Duodenal mucosa (tissue), 2 donors: ENCODE measurements at regions not wholly inside any gene's neighbourhood (a gene's known extent, or its start where the extent isn't known, plus 50 kb on each side); places are given as distances from the start of the nearest gene placed in this dataset.
A peak's percentile ranks its signal among the peaks of the same experiment; 100 is the strongest.
"Not testable (repeated sequence)": the region's sequence is repeated elsewhere in the genome, so short reads cannot be mapped to it uniquely, and the experiment has no call there.

Experiments
- H3K27ac ChIP-seq: one replicate; pipeline ENCODE4 v1.7.0; 2013; ENCODE audit warnings: low read depth, low read length
- H3K27me3 ChIP-seq, 2 donors: one replicate each; pipeline ENCODE4 v1.7.0; 2013; ENCODE audit warnings: low read length in 2 of 2, control low read depth in 1 of 2; ENCODE audit not compliant: insufficient read depth in 2 of 2, control insufficient read depth in 1 of 2
- H3K36me3 ChIP-seq, 2 donors: one replicate each; pipeline ENCODE4 v1.7.0; 2013; ENCODE audit warnings: low read length in 2 of 2, control low read depth in 1 of 2; ENCODE audit not compliant: insufficient read depth in 2 of 2, control insufficient read depth in 1 of 2
- H3K4me1 ChIP-seq, 2 donors: one replicate each; pipeline ENCODE4 v1.7.0; 2013; ENCODE audit warnings: low read length in 2 of 2, control low read depth in 1 of 2; ENCODE audit not compliant: insufficient read depth in 2 of 2, control insufficient read depth in 1 of 2
- H3K4me3 ChIP-seq, 2 donors: one replicate each; pipeline ENCODE4 v1.7.0; 2013; ENCODE audit warnings: low read length in 2 of 2, low read depth in 1 of 2
- H3K9ac ChIP-seq, 2 donors: one replicate each; pipeline ENCODE4 v1.7.0; 2013; ENCODE audit warnings: low read length in 2 of 2, low read depth in 1 of 2
- H3K9me3 ChIP-seq, 2 donors: one replicate each; pipeline ENCODE4 v1.7.0; 2013; ENCODE audit warnings: low read length in 2 of 2, control low read depth in 1 of 2; ENCODE audit not compliant: control insufficient read depth in 1 of 2

DNA sequence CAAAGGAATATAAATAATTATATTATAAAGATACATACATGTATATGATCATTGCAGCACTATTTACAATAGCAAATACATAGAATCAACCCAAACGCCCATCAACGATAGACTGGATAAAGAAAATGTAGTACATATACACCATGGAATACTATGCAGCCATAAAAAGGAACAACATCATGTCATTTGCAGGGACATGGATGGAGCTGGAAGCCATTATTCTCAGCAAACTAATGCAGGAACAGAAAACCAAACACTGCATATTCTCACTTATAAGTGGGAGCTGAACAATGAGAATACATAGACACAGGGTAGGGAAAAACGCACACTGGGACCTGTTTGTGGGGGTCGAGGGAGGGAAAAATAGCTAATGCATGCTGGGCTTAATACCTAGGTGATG, 120.9 kb upstream of the ZCCHC13 start:
- H3K4me1 ChIP-seq, H3K4me3 ChIP-seq, H3K27me3 ChIP-seq, H3K9ac ChIP-seq, H3K27ac ChIP-seq, H3K9me3 ChIP-seq, H3K36me3 ChIP-seq: not testable (repeated sequence)

GRCh38 chrX:74181976-74182375, 122.0 kb upstream of the ZCCHC13 start:
- H3K27ac ChIP-seq, H3K9ac ChIP-seq, H3K36me3 ChIP-seq, H3K9me3 ChIP-seq, H3K4me3 ChIP-seq, H3K27me3 ChIP-seq, H3K4me1 ChIP-seq: not testable (repeated sequence)

GRCh38 chrX:74180716-74181115, 123.3 kb upstream of the ZCCHC13 start:
- Histone ChIP-seq H3K9ac (no peak overlapping the region), H3K27me3 (no peaks in the 10 kb centered on the region), H3K27ac (no peak overlapping the region), H3K4me1 (no peaks in the 10 kb centered on the region), H3K4me3 (no peak overlapping the region), H3K9me3 (no peaks in the 10 kb centered on the region), H3K36me3 (no peaks in the 10 kb centered on the region)

DNA sequence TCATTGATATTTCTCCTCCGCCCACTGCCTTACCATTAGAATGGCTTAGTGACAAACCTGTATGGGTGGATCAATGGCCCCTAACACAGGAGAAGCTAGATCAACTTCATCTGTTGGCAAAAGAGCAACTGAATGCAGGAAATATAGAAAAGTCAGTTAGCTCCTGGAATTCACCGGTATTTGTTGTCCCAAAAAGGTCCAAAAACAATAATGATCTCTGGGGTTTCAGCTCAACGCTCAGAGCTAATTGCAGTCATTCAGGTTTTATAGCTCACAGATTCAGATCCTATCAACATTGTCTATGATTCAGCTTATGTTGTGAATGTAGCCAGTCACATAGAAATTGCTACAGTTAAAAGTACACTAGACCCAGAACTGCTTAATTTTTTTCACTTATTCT, 124.0 kb upstream of the ZCCHC13 start:
- H3K9me3 ChIP-seq = no peaks in the 10 kb centered on the region
- no peaks in the 10 kb centered on the region for H3K27me3 ChIP-seq
- H3K4me3 ChIP-seq = no peak overlapping the region
- no peaks in the 10 kb centered on the region for H3K4me1 ChIP-seq
- no peaks in the 10 kb centered on the region for H3K36me3 ChIP-seq
- no peak overlapping the region for H3K9ac ChIP-seq
- no peak overlapping the region for H3K27ac ChIP-seq

DNA sequence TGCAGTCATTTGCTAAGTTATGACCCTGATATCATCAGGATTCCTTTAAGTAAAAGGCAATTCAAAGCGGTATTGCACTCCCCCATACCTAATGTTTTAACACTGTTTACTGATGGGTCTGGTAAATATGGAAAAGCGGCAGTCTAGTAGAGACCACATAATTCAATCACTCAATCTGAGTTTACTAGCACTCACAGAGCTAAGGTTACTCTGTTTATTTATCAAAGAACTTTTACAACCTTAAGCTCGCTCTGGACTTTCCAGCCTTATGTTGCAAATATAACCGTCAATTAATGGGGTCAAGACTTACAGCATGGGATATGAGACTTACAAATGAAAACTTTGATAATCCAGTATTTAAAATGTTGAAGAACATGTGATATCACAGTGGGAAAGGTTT, 124.5 kb upstream of the ZCCHC13 start:
- H3K4me1 ChIP-seq = no peaks in the 10 kb centered on the region
- H3K27ac ChIP-seq = no peak overlapping the region
- no peaks in the 10 kb centered on the region for H3K9me3 ChIP-seq
- H3K36me3 ChIP-seq = no peaks in the 10 kb centered on the region
- no peaks in the 10 kb centered on the region for H3K27me3 ChIP-seq
- no peak overlapping the region for H3K4me3 ChIP-seq
- H3K9ac ChIP-seq = no peak overlapping the region

DNA sequence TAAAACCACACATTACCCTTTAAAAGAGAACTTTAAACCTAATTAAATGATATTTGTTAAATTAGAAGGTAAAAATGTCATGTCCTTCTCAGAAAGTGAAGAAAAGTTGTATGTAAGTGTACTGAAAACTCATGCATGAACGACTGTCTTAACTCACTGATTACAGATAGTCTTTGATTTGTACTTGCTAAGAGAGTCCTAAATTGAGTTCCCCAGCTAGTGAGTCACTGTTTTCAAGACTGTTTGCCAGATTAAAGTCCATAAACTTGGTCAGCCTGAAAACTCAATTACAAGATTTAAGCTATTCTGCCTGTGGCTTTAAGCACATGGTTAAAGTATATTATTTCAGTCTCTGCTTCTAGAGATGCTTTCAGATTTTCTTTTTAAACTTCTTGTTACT, 124.9 kb upstream of the ZCCHC13 start:
- H3K27me3 ChIP-seq = no peaks in the 10 kb centered on the region
- H3K9me3 ChIP-seq = no peaks in the 10 kb centered on the region
- no peak overlapping the region for H3K4me3 ChIP-seq
- no peak overlapping the region for H3K9ac ChIP-seq
- no peaks in the 10 kb centered on the region for H3K36me3 ChIP-seq
- H3K4me1 ChIP-seq = no peaks in the 10 kb centered on the region
- no peak overlapping the region for H3K27ac ChIP-seq

GRCh38 chrX:74178536-74178935, 125.4 kb upstream of the ZCCHC13 start:
- no peaks in the 10 kb centered on the region for H3K4me1 ChIP-seq
- no peak overlapping the region for H3K9ac ChIP-seq
- no peak overlapping the region for H3K27ac ChIP-seq
- H3K4me3 ChIP-seq = peak overlapping the region; percentile 15 to 16
- no peaks in the 10 kb centered on the region for H3K36me3 ChIP-seq
- H3K9me3 ChIP-seq = no peaks in the 10 kb centered on the region
- no peaks in the 10 kb centered on the region for H3K27me3 ChIP-seq

GRCh38 chrX:74171465-74171864, 132.5 kb upstream of the ZCCHC13 start:
- no peaks in the 10 kb centered on the region for H3K4me1 ChIP-seq
- H3K9ac ChIP-seq = no peak overlapping the region
- H3K27ac ChIP-seq = no peak overlapping the region
- H3K4me3 ChIP-seq = no peak overlapping the region
- no peaks in the 10 kb centered on the region for H3K36me3 ChIP-seq
- no peaks in the 10 kb centered on the region for H3K27me3 ChIP-seq
- H3K9me3 ChIP-seq = no peaks in the 10 kb centered on the region

GRCh38 chrX:74162199-74162598, 141.8 kb upstream of the ZCCHC13 start:
- no peak overlapping the region for H3K9ac ChIP-seq

GRCh38 chrX:74160816-74161215, 143.2 kb upstream of the ZCCHC13 start:
- no peak overlapping the region for H3K27ac ChIP-seq
- no peaks in the 10 kb centered on the region for H3K4me1 ChIP-seq
- no peaks in the 10 kb centered on the region for H3K36me3 ChIP-seq
- H3K4me3 ChIP-seq = no peak overlapping the region
- no peaks in the 10 kb centered on the region for H3K27me3 ChIP-seq
- H3K9me3 ChIP-seq = no peaks in the 10 kb centered on the region
- H3K9ac ChIP-seq = no peak overlapping the region

More at GRCh38 chrX:74162199-74162598, 141.8 kb upstream of the ZCCHC13 start:
- H3K4me3 ChIP-seq = no peak overlapping the region
- no peaks in the 10 kb centered on the region for H3K4me1 ChIP-seq
- no peak overlapping the region for H3K27ac ChIP-seq
- no peaks in the 10 kb centered on the region for H3K27me3 ChIP-seq
- H3K36me3 ChIP-seq = no peaks in the 10 kb centered on the region
- H3K9me3 ChIP-seq = no peaks in the 10 kb centered on the region

- no peaks in the 10 kb centered on the region for H3K4me1 ChIP-seq
- no peaks in the 10 kb centered on the region for H3K36me3 ChIP-seq
- no peaks in the 10 kb centered on the region for H3K27me3 ChIP-seq
- H3K9me3 ChIP-seq = no peaks in the 10 kb centered on the region
- no peak overlapping the region for H3K27ac ChIP-seq
- no peak overlapping the region for H3K4me3 ChIP-seq
- no peak overlapping the region for H3K9ac ChIP-seq
Measured at GRCh38 chrX:74160358-74160757, 143.6 kb upstream of the ZCCHC13 start.
